SK-N-SH treated with all-trans-retinoic acid at 6 μM for 48 hours (cell line): ENCODE measurements at regions not wholly inside any gene's neighbourhood (a gene's known extent, or its start where the extent isn't known, plus 50 kb on each side); places are given as distances from the start of the nearest gene placed in this dataset.

Experiments
- ATAC-seq: fragments of 200-7000 bp; cut with Tn5 transposase; 3 replicates; pipeline ENCODE4 v1.9.1; 2020; ENCODE audit warnings: mild to moderate bottlenecking, moderate library complexity
- ARNTL ChIP-seq: fragments of 450-650 bp; formaldehyde crosslinking; IDR thresholded peaks from 2 replicates; pipeline ENCODE4 v1.5.0; 2020; ENCODE audit warnings: low read depth, mild to moderate bottlenecking, moderate library complexity, borderline replicate concordance
- BACH2 ChIP-seq: fragments of 250-450 bp; sonication (Bioruptor Pico); IDR thresholded peaks from 2 replicates; pipeline ENCODE4 v1.9.0; 2021; ENCODE audit warnings: mild to moderate bottlenecking, borderline replicate concordance
- CSDC2 ChIP-seq: fragments of 250-450 bp; sonication (Bioruptor Pico); IDR thresholded peaks from 2 replicates; pipeline ENCODE4 v1.5.0; 2020; ENCODE audit warnings: mild to moderate bottlenecking, moderate library complexity
- ESRRG ChIP-seq: fragments of 250-450 bp; sonication (Bioruptor Pico); IDR thresholded peaks from 2 replicates; pipeline ENCODE4 v1.6.1; 2021; ENCODE audit warnings: mild to moderate bottlenecking
- GLIS3 ChIP-seq: fragments of 250-450 bp; sonication (Bioruptor Pico); IDR thresholded peaks from 2 replicates; pipeline ENCODE4 v1.5.0; 2020; ENCODE audit warnings: mild to moderate bottlenecking, moderate library complexity
- ISL1 ChIP-seq: fragments of 250-450 bp; sonication (Bioruptor Pico); IDR thresholded peaks from 2 replicates; pipeline ENCODE4 v2.1.2; 2022; ENCODE audit warnings: mild to moderate bottlenecking, moderate library complexity
- OSR1 ChIP-seq: fragments of 250-450 bp; sonication (Bioruptor Pico); IDR thresholded peaks from 2 replicates; pipeline ENCODE4 v1.8.0; 2022; ENCODE audit warnings: moderate library complexity, mild to moderate bottlenecking, inconsistent platforms
- PPARA ChIP-seq: fragments of 250-450 bp; sonication (Bioruptor Pico); IDR thresholded peaks from 2 replicates; pipeline ENCODE4 v1.5.0; 2020; ENCODE audit warnings: mild to moderate bottlenecking, borderline replicate concordance
- RARB ChIP-seq: fragments of 250-450 bp; sonication (Bioruptor Pico); IDR thresholded peaks from 2 replicates; pipeline ENCODE4 v1.8.0; 2021; ENCODE audit warnings: mild to moderate bottlenecking, moderate library complexity
- SNAI2 ChIP-seq: fragments of 250-450 bp; sonication (Bioruptor Pico); IDR thresholded peaks from 2 replicates; pipeline ENCODE4 v1.5.0; 2020; ENCODE audit warnings: mild to moderate bottlenecking, moderate library complexity
- TCF4 ChIP-seq: fragments of 250-450 bp; sonication (Bioruptor Pico); IDR thresholded peaks from 2 replicates; pipeline ENCODE4 v1.8.0; 2021; ENCODE audit warnings: mild to moderate bottlenecking, moderate library complexity, borderline replicate concordance
- TOX ChIP-seq: fragments of 250-450 bp; sonication (Bioruptor Pico); IDR thresholded peaks from 2 replicates; pipeline ENCODE4 v1.8.0; 2021; ENCODE audit warnings: mild to moderate bottlenecking, moderate library complexity, borderline replicate concordance
- ZC3H10 ChIP-seq: fragments of 250-450 bp; sonication (Bioruptor Pico); IDR thresholded peaks from 2 replicates; pipeline ENCODE4 v1.5.1; 2021; ENCODE audit warnings: mild to moderate bottlenecking, moderate library complexity
- ZFP3 ChIP-seq: fragments of 250-450 bp; sonication (Bioruptor Pico); IDR thresholded peaks from 2 replicates; pipeline ENCODE4 v1.5.0; 2020; ENCODE audit warnings: mild to moderate bottlenecking, moderate library complexity
- ZFP30 ChIP-seq: fragments of 450-650 bp; formaldehyde crosslinking; IDR thresholded peaks from 2 replicates; pipeline ENCODE4 v1.5.0; 2022; ENCODE audit warnings: mild to moderate bottlenecking, moderate library complexity
- ZNF70 ChIP-seq: fragments of 450-650 bp; formaldehyde crosslinking; IDR thresholded peaks from 2 replicates; pipeline ENCODE4 v1.5.0; 2020; ENCODE audit warnings: mild to moderate bottlenecking, moderate library complexity
- ZNF8 ChIP-seq: fragments of 450-650 bp; formaldehyde crosslinking; IDR thresholded peaks from 2 replicates; pipeline ENCODE4 v1.5.0; 2020; ENCODE audit warnings: mild to moderate bottlenecking, moderate library complexity
- TF ChIP-seq, protein P1 (sequence below): fragments of 250-450 bp; sonication (Bioruptor Pico); IDR thresholded peaks from 2 replicates; pipeline ENCODE4 v1.5.0; 2020; ENCODE audit warnings: mild to moderate bottlenecking, moderate library complexity
- TF ChIP-seq, protein P2 (sequence below): fragments of 250-450 bp; sonication (Bioruptor Pico); IDR thresholded peaks from 2 replicates; pipeline ENCODE4 v1.8.0; 2021; ENCODE audit warnings: low read depth, mild to moderate bottlenecking, moderate library complexity, borderline replicate concordance
- TF ChIP-seq, protein P3 (sequence below): fragments of 250-450 bp; sonication (Bioruptor Pico); IDR thresholded peaks from 2 replicates; pipeline ENCODE4 v1.5.1; 2021; ENCODE audit warnings: mild to moderate bottlenecking, moderate library complexity
- TF ChIP-seq, protein P4 (sequence below): fragments of 250-450 bp; sonication (Bioruptor Pico); IDR thresholded peaks from 2 replicates; pipeline ENCODE4 v1.5.1; 2020; ENCODE audit warnings: low read depth, mild to moderate bottlenecking, moderate library complexity
- TF ChIP-seq, protein P5 (sequence below): fragments of 250-450 bp; sonication (Bioruptor Pico); IDR thresholded peaks from 2 replicates; pipeline ENCODE4 v1.8.0; 2020; ENCODE audit warnings: mild to moderate bottlenecking, moderate library complexity, borderline replicate concordance

DNA sequence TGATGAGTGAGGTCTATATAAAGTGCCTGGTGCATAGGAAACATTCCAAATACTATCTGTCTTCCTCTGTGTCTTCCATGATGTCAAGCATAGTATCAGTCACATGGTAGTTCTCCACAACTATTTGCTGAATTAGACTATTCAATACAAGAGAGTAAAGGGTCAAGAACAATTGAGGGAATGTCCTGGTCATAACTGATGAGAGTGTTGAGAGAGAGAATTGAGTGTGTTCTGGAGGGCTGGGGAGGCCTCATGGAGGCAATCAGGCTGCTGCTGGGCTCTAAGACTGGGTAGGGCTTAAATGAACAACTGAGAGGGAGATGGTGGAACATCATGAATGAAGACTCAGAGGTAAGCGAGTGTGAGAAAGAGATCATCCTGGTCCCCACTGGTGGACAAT is 433.7 kb upstream of the ONECUT1 start:
- ATAC-seq, result no peak
- TF ChIP-seq ZNF70 (CRISPR knock-in tag), result no peak
- no peak for TF ChIP-seq TOX (CRISPR knock-in tag)
- TF ChIP-seq SNAI2 (CRISPR knock-in tag), result no peak
- no peak for TF ChIP-seq BACH2
- TF ChIP-seq, protein P1, sequence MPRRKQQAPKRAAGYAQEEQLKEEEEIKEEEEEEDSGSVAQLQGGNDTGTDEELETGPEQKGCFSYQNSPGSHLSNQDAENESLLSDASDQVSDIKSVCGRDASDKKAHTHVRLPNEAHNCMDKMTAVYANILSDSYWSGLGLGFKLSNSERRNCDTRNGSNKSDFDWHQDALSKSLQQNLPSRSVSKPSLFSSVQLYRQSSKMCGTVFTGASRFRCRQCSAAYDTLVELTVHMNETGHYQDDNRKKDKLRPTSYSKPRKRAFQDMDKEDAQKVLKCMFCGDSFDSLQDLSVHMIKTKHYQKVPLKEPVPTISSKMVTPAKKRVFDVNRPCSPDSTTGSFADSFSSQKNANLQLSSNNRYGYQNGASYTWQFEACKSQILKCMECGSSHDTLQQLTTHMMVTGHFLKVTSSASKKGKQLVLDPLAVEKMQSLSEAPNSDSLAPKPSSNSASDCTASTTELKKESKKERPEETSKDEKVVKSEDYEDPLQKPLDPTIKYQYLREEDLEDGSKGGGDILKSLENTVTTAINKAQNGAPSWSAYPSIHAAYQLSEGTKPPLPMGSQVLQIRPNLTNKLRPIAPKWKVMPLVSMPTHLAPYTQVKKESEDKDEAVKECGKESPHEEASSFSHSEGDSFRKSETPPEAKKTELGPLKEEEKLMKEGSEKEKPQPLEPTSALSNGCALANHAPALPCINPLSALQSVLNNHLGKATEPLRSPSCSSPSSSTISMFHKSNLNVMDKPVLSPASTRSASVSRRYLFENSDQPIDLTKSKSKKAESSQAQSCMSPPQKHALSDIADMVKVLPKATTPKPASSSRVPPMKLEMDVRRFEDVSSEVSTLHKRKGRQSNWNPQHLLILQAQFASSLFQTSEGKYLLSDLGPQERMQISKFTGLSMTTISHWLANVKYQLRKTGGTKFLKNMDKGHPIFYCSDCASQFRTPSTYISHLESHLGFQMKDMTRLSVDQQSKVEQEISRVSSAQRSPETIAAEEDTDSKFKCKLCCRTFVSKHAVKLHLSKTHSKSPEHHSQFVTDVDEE, result no peak
- TF ChIP-seq ZNF8 (CRISPR knock-in tag), result no peak
- TF ChIP-seq TCF4 (CRISPR knock-in tag), result no peak
- TF ChIP-seq, protein P2, sequence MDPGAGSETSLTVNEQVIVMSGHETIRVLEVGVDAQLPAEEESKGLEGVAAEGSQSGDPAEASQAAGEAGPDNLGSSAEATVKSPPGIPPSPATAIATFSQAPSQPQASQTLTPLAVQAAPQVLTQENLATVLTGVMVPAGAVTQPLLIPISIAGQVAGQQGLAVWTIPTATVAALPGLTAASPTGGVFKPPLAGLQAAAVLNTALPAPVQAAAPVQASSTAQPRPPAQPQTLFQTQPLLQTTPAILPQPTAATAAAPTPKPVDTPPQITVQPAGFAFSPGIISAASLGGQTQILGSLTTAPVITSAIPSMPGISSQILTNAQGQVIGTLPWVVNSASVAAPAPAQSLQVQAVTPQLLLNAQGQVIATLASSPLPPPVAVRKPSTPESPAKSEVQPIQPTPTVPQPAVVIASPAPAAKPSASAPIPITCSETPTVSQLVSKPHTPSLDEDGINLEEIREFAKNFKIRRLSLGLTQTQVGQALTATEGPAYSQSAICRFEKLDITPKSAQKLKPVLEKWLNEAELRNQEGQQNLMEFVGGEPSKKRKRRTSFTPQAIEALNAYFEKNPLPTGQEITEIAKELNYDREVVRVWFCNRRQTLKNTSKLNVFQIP, result no peak
- no peak for TF ChIP-seq PPARA (CRISPR knock-in tag)
- no peak for TF ChIP-seq ESRRG (CRISPR knock-in tag)
- no peak for TF ChIP-seq ZFP30
- TF ChIP-seq GLIS3 (CRISPR knock-in tag), result no peak
- TF ChIP-seq, protein P3, sequence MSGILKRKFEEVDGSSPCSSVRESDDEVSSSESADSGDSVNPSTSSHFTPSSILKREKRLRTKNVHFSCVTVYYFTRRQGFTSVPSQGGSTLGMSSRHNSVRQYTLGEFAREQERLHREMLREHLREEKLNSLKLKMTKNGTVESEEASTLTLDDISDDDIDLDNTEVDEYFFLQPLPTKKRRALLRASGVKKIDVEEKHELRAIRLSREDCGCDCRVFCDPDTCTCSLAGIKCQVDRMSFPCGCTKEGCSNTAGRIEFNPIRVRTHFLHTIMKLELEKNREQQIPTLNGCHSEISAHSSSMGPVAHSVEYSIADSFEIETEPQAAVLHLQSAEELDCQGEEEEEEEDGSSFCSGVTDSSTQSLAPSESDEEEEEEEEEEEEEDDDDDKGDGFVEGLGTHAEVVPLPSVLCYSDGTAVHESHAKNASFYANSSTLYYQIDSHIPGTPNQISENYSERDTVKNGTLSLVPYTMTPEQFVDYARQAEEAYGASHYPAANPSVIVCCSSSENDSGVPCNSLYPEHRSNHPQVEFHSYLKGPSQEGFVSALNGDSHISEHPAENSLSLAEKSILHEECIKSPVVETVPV, result no peak
- no peak for TF ChIP-seq ZFP3 (CRISPR knock-in tag)
- no peak for TF ChIP-seq ZC3H10 (CRISPR knock-in tag)
- no peak for TF ChIP-seq CSDC2 (CRISPR knock-in tag)
- TF ChIP-seq, protein P4, sequence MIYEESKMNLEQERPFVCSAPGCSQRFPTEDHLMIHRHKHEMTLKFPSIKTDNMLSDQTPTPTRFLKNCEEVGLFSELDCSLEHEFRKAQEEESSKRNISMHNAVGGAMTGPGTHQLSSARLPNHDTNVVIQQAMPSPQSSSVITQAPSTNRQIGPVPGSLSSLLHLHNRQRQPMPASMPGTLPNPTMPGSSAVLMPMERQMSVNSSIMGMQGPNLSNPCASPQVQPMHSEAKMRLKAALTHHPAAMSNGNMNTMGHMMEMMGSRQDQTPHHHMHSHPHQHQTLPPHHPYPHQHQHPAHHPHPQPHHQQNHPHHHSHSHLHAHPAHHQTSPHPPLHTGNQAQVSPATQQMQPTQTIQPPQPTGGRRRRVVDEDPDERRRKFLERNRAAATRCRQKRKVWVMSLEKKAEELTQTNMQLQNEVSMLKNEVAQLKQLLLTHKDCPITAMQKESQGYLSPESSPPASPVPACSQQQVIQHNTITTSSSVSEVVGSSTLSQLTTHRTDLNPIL (CRISPR knock-in tag), result no peak
- TF ChIP-seq RARB (CRISPR knock-in tag), result no peak

DNA sequence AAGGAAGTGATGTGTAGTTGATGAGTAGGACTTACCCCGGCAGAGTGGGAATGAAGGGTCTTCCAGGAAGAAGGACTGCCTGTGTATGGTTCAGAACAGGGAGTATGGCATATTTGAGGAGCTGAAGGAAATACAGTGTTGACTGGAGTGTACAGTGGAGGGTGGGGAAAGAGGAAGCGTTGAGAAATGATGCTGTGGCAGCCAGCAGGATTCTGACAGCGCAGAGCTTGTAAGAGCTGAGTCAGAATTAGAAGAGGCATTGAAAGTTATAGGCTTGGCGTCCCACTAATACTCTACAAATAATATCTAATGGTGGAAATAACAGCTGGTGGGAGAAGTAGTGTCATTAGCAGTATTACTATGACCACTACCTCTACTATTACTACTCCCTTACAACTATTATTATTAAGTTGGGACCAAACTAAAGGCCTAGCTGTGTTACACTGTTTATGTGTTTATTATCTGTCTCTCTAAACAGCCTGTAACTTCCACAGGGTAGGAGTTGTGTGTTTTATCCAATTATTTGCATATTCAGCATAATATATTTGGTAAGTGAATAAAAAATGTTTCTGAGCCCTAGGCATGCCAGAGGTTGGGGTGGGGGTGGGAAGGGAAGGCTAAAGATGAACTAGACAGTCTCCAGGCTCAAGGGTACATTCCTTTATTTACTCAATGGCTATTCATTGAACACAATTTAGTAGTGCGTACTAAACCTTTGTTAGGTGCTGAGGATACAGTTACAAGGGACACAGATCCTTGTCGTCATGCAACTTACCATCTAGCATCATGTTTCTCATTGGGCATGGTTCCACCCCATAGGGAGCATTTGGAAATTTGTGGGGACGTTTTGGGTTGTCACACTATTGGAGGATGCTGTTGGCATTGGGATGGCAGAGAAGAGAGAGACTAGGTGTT is 428.8 kb upstream of the ONECUT1 start:
- TF ChIP-seq TOX (CRISPR knock-in tag), result no peak
- no peak for TF ChIP-seq ZC3H10 (CRISPR knock-in tag)
- no peak for TF ChIP-seq SNAI2 (CRISPR knock-in tag)
- no peak for TF ChIP-seq ARNTL (CRISPR knock-in tag)
- TF ChIP-seq ISL1 (CRISPR knock-in tag), result no peak
- no peak for TF ChIP-seq BACH2
- TF ChIP-seq, protein P3, result no peak
- no peak for TF ChIP-seq ZNF70 (CRISPR knock-in tag)
- TF ChIP-seq, protein P4 (CRISPR knock-in tag), result no peak
- TF ChIP-seq OSR1 (CRISPR knock-in tag), result no peak
- no peak for TF ChIP-seq CSDC2 (CRISPR knock-in tag)
- TF ChIP-seq, protein P5, sequence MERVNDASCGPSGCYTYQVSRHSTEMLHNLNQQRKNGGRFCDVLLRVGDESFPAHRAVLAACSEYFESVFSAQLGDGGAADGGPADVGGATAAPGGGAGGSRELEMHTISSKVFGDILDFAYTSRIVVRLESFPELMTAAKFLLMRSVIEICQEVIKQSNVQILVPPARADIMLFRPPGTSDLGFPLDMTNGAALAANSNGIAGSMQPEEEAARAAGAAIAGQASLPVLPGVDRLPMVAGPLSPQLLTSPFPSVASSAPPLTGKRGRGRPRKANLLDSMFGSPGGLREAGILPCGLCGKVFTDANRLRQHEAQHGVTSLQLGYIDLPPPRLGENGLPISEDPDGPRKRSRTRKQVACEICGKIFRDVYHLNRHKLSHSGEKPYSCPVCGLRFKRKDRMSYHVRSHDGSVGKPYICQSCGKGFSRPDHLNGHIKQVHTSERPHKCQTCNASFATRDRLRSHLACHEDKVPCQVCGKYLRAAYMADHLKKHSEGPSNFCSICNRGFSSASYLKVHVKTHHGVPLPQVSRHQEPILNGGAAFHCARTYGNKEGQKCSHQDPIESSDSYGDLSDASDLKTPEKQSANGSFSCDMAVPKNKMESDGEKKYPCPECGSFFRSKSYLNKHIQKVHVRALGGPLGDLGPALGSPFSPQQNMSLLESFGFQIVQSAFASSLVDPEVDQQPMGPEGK (CRISPR knock-in tag), result no peak
- no peak for TF ChIP-seq TCF4 (CRISPR knock-in tag)
- no peak for TF ChIP-seq ESRRG (CRISPR knock-in tag)
- TF ChIP-seq, protein P1, result no peak
- ATAC-seq, result no peak
